Liver (tissue), 7 donors: ENCODE measurements at regions not wholly inside any gene's neighbourhood (a gene's known extent, or its start where the extent isn't known, plus 50 kb on each side); places are given as distances from the start of the nearest gene placed in this dataset.

Source experiments
- DNase-seq: peaks from one replicate; pipeline ENCODE4 v3.0.0-alpha.2; 2017; ENCODE audit warnings: low spot score
- H3K27ac ChIP-seq, 2 donors: one replicate each; pipeline ENCODE4 v1.7.0; 2013; ENCODE audit warnings: inconsistent platforms in 2 of 2, low read length in 2 of 2, control low read depth in 1 of 2, low read depth in 1 of 2, mild to moderate bottlenecking in 1 of 2
- H3K27me3 ChIP-seq, 4 donors: one replicate each; pipeline versions ENCODE4 v1.6.1 to v1.7.0; 2013; ENCODE audit warnings: low read length in 3 of 4, inconsistent platforms in 1 of 4, mild to moderate bottlenecking in 1 of 4, moderate library complexity in 1 of 4; ENCODE audit not compliant: control insufficient read depth in 4 of 4, insufficient read depth in 4 of 4
- H3K36me3 ChIP-seq, 4 donors: one replicate each; pipeline versions ENCODE4 v1.6.1 to v1.7.0; 2013; ENCODE audit warnings: low read length in 3 of 4, mild to moderate bottlenecking in 3 of 4, low read depth in 1 of 4, moderate library complexity in 1 of 4; ENCODE audit not compliant: control insufficient read depth in 4 of 4, insufficient read depth in 3 of 4
- H3K4me1 ChIP-seq, 4 donors: one replicate each; pipeline versions ENCODE4 v1.6.1 to v1.7.0; 2013; ENCODE audit warnings: low read length in 3 of 4, mild to moderate bottlenecking in 3 of 4, moderate library complexity in 1 of 4; ENCODE audit not compliant: control insufficient read depth in 4 of 4, insufficient read depth in 4 of 4
- H3K4me3 ChIP-seq, 3 donors: one replicate each; pipeline versions ENCODE4 v1.6.1 to v1.7.0; 2013; ENCODE audit warnings: low read length in 3 of 3, control low read depth in 1 of 3, low read depth in 1 of 3, mild to moderate bottlenecking in 1 of 3
- H3K9ac ChIP-seq, 2 donors: one replicate each; pipeline ENCODE4 v1.7.0; 2013; ENCODE audit warnings: low read length in 2 of 2, mild to moderate bottlenecking in 2 of 2, moderate library complexity in 2 of 2, control low read depth in 1 of 2, low read depth in 1 of 2
- H3K9me3 ChIP-seq, 4 donors: one replicate each; pipeline versions ENCODE4 v1.6.1 to v1.7.0; 2013; ENCODE audit warnings: low read length in 3 of 4; ENCODE audit not compliant: control insufficient read depth in 4 of 4
- EGR1 ChIP-seq, 2 donors: IDR thresholded peaks; 2 replicates each; pipeline ENCODE4 v1.6.1; 2016 to 2018; ENCODE audit warnings: antibody characterized with exemption in 2 of 2, low read depth in 2 of 2
- FOXA1 ChIP-seq: IDR thresholded peaks from 2 replicates; pipeline ENCODE4 v1.6.1; 2016; ENCODE audit warnings: antibody characterized with exemption
- FOXA2 ChIP-seq: IDR thresholded peaks from 2 replicates; pipeline ENCODE4 v1.6.1; 2016; ENCODE audit warnings: antibody characterized with exemption
- GABPA ChIP-seq, 2 donors: IDR thresholded peaks in 1 of 2; conservative IDR thresholded peaks in 1 of 2; 2 replicates each; pipeline ENCODE4 v1.6.1; 2016; ENCODE audit warnings: antibody characterized with exemption in 2 of 2, mild to moderate bottlenecking in 1 of 2, moderate library complexity in 1 of 2
- HNF4G ChIP-seq: IDR thresholded peaks from 2 replicates; pipeline ENCODE4 v1.6.1; 2016; ENCODE audit warnings: antibody characterized with exemption
- JUND ChIP-seq, 2 donors: IDR thresholded peaks; 2 replicates each; pipeline ENCODE4 v1.6.1; 2016; ENCODE audit warnings: antibody characterized with exemption in 2 of 2
- RAD21 ChIP-seq, 2 donors: IDR thresholded peaks; 2 replicates each; pipeline ENCODE4 v1.6.1; 2016; ENCODE audit warnings: antibody characterized with exemption in 2 of 2, mild to moderate bottlenecking in 2 of 2
- RXRA ChIP-seq, 2 donors: IDR thresholded peaks; 2 replicates each; pipeline ENCODE4 v1.6.1; 2017 to 2018; ENCODE audit warnings: antibody characterized with exemption in 2 of 2, mild to moderate bottlenecking in 1 of 2
- SP1 ChIP-seq: IDR thresholded peaks from 2 replicates; pipeline ENCODE4 v1.6.1; 2018; ENCODE audit warnings: antibody characterized with exemption, mild to moderate bottlenecking
- TAF1 ChIP-seq: conservative IDR thresholded peaks from 2 replicates; pipeline ENCODE4 v1.6.1; 2016; ENCODE audit warnings: antibody characterized with exemption, mild to moderate bottlenecking
- WGBS: extraction: QIAGEN DNeasy Blood & Tissue Kit; methylation state at CpG from one replicate; pipeline ENCODE4 v1.1.7; 2013; 5-methylcytosine and 5-hydroxymethylcytosine counted together
- TF ChIP-seq, protein P1 (sequence below): IDR thresholded peaks from 2 replicates; pipeline ENCODE4 v1.6.1; 2016; ENCODE audit warnings: antibody characterized with exemption, mild to moderate bottlenecking
- TF ChIP-seq, protein P2 (sequence below): IDR thresholded peaks from 2 replicates; pipeline ENCODE4 v1.6.1; 2016; ENCODE audit warnings: antibody characterized with exemption
- TF ChIP-seq, protein P3 (sequence below): IDR thresholded peaks from 2 replicates; pipeline ENCODE4 v1.6.1; 2016; ENCODE audit warnings: antibody characterized with exemption
- TF ChIP-seq, protein P4 (sequence below): IDR thresholded peaks from 2 replicates; pipeline ENCODE4 v1.6.1; 2016; ENCODE audit warnings: antibody characterized with exemption
- donor health status: healthy.
- donor health status: healthy.
- donor health status: healthy.
- donor health status: healthy.

- TF ChIP-seq FOXA1 (no peak), FOXA2 (no peak)
- H3K9me3 ChIP-seq: no peaks in the 10 kb centered on the region
- H3K36me3 ChIP-seq: no peaks in the 10 kb centered on the region
- no peak overlapping the region for H3K9ac ChIP-seq
- DNase-seq: no peak
- no peaks in the 10 kb centered on the region for H3K4me1 ChIP-seq
- no peak overlapping the region for H3K4me3 ChIP-seq
- WGBS: 91% methylated on average over 2 of the region's 2 CpGs
- H3K27me3 ChIP-seq: no peaks in the 10 kb centered on the region
- H3K27ac ChIP-seq: no peak overlapping the region
Measured at GRCh38 chr5:92674321-92674720, 906.7 kb downstream of the NR2F1-AS1 start.

- Histone ChIP-seq H3K9me3 (no peaks in the 10 kb centered on the region), H3K27ac (no peak overlapping the region), H3K27me3 (no peaks in the 10 kb centered on the region), H3K36me3 (no peaks in the 10 kb centered on the region), H3K4me3 (no peak overlapping the region), H3K4me1 (no peaks in the 10 kb centered on the region), H3K9ac (no peak overlapping the region)
- 90% methylated on average over 1 of the region's 1 CpG for WGBS
- TF ChIP-seq EGR1 (IDR thresholded peaks at IDR 0.05; ENCODE audit: low read depth in 2 of 2) (no peak), GABPA (IDR thresholded peaks at IDR 0.05 in 1 of 2, conservative IDR thresholded peaks at IDR 0.05 in 1 of 2) (no peak), HNF4G (no peak), RAD21 (IDR thresholded peaks at IDR 0.05) (no peak), SP1 (no peak), FOXA2 (no peak), JUND (IDR thresholded peaks at IDR 0.05) (no peak), TAF1 (no peak), RXRA (IDR thresholded peaks at IDR 0.05) (no peak)
- TF ChIP-seq, protein P1, sequence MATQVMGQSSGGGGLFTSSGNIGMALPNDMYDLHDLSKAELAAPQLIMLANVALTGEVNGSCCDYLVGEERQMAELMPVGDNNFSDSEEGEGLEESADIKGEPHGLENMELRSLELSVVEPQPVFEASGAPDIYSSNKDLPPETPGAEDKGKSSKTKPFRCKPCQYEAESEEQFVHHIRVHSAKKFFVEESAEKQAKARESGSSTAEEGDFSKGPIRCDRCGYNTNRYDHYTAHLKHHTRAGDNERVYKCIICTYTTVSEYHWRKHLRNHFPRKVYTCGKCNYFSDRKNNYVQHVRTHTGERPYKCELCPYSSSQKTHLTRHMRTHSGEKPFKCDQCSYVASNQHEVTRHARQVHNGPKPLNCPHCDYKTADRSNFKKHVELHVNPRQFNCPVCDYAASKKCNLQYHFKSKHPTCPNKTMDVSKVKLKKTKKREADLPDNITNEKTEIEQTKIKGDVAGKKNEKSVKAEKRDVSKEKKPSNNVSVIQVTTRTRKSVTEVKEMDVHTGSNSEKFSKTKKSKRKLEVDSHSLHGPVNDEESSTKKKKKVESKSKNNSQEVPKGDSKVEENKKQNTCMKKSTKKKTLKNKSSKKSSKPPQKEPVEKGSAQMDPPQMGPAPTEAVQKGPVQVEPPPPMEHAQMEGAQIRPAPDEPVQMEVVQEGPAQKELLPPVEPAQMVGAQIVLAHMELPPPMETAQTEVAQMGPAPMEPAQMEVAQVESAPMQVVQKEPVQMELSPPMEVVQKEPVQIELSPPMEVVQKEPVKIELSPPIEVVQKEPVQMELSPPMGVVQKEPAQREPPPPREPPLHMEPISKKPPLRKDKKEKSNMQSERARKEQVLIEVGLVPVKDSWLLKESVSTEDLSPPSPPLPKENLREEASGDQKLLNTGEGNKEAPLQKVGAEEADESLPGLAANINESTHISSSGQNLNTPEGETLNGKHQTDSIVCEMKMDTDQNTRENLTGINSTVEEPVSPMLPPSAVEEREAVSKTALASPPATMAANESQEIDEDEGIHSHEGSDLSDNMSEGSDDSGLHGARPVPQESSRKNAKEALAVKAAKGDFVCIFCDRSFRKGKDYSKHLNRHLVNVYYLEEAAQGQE: no peak
- TF ChIP-seq, protein P2, sequence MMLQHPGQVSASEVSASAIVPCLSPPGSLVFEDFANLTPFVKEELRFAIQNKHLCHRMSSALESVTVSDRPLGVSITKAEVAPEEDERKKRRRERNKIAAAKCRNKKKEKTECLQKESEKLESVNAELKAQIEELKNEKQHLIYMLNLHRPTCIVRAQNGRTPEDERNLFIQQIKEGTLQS: no peak
- TF ChIP-seq, protein P3, sequence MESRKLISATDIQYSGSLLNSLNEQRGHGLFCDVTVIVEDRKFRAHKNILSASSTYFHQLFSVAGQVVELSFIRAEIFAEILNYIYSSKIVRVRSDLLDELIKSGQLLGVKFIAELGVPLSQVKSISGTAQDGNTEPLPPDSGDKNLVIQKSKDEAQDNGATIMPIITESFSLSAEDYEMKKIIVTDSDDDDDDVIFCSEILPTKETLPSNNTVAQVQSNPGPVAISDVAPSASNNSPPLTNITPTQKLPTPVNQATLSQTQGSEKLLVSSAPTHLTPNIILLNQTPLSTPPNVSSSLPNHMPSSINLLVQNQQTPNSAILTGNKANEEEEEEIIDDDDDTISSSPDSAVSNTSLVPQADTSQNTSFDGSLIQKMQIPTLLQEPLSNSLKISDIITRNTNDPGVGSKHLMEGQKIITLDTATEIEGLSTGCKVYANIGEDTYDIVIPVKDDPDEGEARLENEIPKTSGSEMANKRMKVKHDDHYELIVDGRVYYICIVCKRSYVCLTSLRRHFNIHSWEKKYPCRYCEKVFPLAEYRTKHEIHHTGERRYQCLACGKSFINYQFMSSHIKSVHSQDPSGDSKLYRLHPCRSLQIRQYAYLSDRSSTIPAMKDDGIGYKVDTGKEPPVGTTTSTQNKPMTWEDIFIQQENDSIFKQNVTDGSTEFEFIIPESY: no peak
- no peak for DNase-seq
Measured at GRCh38 chr5:92665506-92665905, 915.5 kb downstream of the NR2F1-AS1 start.

- Histone ChIP-seq H3K9ac (no peak overlapping the region), H3K9me3 (no peaks in the 10 kb centered on the region), H3K4me3 (no peak overlapping the region), H3K27ac (no peak overlapping the region), H3K4me1 (no peaks in the 10 kb centered on the region), H3K27me3 (no peaks in the 10 kb centered on the region), H3K36me3 (no peaks in the 10 kb centered on the region)
- 70% methylated on average over 3 of the region's 3 CpGs for WGBS
- no peak for DNase-seq
- TF ChIP-seq TAF1: no peak
- TF ChIP-seq EGR1 (IDR thresholded peaks at IDR 0.05; ENCODE audit: low read depth in 2 of 2): no peak
- TF ChIP-seq, protein P3: no peak
- TF ChIP-seq SP1: no peak
- TF ChIP-seq, protein P4, sequence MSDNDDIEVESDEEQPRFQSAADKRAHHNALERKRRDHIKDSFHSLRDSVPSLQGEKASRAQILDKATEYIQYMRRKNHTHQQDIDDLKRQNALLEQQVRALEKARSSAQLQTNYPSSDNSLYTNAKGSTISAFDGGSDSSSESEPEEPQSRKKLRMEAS: no peak
- TF ChIP-seq RXRA (IDR thresholded peaks at IDR 0.05): no peak
- TF ChIP-seq, protein P1: no peak
- TF ChIP-seq FOXA2: no peak
Measured at GRCh38 chr5:92662741-92663140, 918.3 kb downstream of the NR2F1-AS1 start.
